H9 (cell line): ENCODE measurements at regions not wholly inside any gene's neighbourhood (a gene's known extent, or its start where the extent isn't known, plus 50 kb on each side); places are given as distances from the start of the nearest gene placed in this dataset.

Experiments
- DNase-seq: peaks from one replicate; pipeline ENCODE4 v3.0.0-alpha.2; 2017
- H2AFZ ChIP-seq: one replicate; pipeline ENCODE4 v1.6.1; 2013; ENCODE audit warnings: mild to moderate bottlenecking, low read length, control low read depth, moderate library complexity
- H2AK5ac ChIP-seq: 2 replicates; pipeline ENCODE4 v1.6.1; 2013; ENCODE audit warnings: low read length, control low read depth, mixed read lengths; ENCODE audit not compliant: insufficient read length
- H2BK120ac ChIP-seq: one replicate; pipeline ENCODE4 v1.6.1; 2013; ENCODE audit warnings: low read depth, mild to moderate bottlenecking, low read length, control low read depth, inconsistent platforms; ENCODE audit not compliant: poor library complexity, severe bottlenecking
- H2BK12ac ChIP-seq: 2 replicates; pipeline ENCODE4 v1.6.1; 2013; ENCODE audit warnings: low read length, control low read depth, mixed read lengths, low read depth; ENCODE audit not compliant: insufficient read length
- H2BK15ac ChIP-seq: 2 replicates; pipeline ENCODE4 v1.6.1; 2013; ENCODE audit warnings: low read depth, low read length, control low read depth
- H2BK20ac ChIP-seq: one replicate; pipeline ENCODE4 v1.6.1; 2013; ENCODE audit warnings: low read depth, mild to moderate bottlenecking, low read length, control low read depth, inconsistent platforms; ENCODE audit not compliant: poor library complexity, severe bottlenecking
- H2BK5ac ChIP-seq: 2 replicates; pipeline ENCODE4 v1.6.1; 2013; ENCODE audit warnings: low read length, control low read depth, mixed read lengths; ENCODE audit not compliant: insufficient read length
- H3K14ac ChIP-seq: 2 replicates; pipeline ENCODE4 v1.6.1; 2013; ENCODE audit warnings: low read length, control low read depth; ENCODE audit not compliant: insufficient read depth
- H3K18ac ChIP-seq: 2 replicates; pipeline ENCODE4 v1.6.1; 2013; ENCODE audit warnings: low read depth, mild to moderate bottlenecking, mixed read lengths, low read length, control low read depth; ENCODE audit not compliant: insufficient read length
- H3K23ac ChIP-seq: 2 replicates; pipeline ENCODE4 v1.6.1; 2013; ENCODE audit warnings: low read length, control low read depth, mixed read lengths, low read depth; ENCODE audit not compliant: insufficient read length
- H3K23me2 ChIP-seq: 2 replicates; pipeline ENCODE4 v1.6.1; 2013; ENCODE audit warnings: low read depth, mild to moderate bottlenecking, mixed read lengths, low read length, control low read depth; ENCODE audit not compliant: insufficient read length, poor library complexity, severe bottlenecking
- H3K27ac ChIP-seq: 2 replicates; pipeline ENCODE4 v1.5.1; 2013; ENCODE audit warnings: low read length, control low read depth, mixed read lengths, low read depth; ENCODE audit not compliant: insufficient read length
- H3K27me3 ChIP-seq: 2 replicates; pipeline ENCODE4 v1.6.1; 2013; ENCODE audit warnings: low read length, control low read depth, inconsistent platforms; ENCODE audit not compliant: insufficient read depth
- H3K4ac ChIP-seq: 2 replicates; pipeline ENCODE4 v1.6.1; 2013; ENCODE audit warnings: low read depth, mild to moderate bottlenecking, control low read depth, inconsistent platforms, low read length, moderate library complexity
- H3K4me1 ChIP-seq: 2 replicates; pipeline ENCODE4 v1.6.1; 2013; ENCODE audit warnings: low read length, control low read depth, inconsistent platforms; ENCODE audit not compliant: insufficient read depth
- H3K4me2 ChIP-seq: 2 replicates; pipeline ENCODE4 v1.6.1; 2013; ENCODE audit warnings: low read length, control low read depth, mixed read lengths; ENCODE audit not compliant: insufficient read length, insufficient read depth
- H3K56ac ChIP-seq: 2 replicates; pipeline ENCODE4 v1.6.1; 2013; ENCODE audit warnings: low read depth, mild to moderate bottlenecking, mixed read lengths, low read length, control low read depth; ENCODE audit not compliant: insufficient read length
- H3K79me1 ChIP-seq: 2 replicates; pipeline ENCODE4 v1.6.1; 2013; ENCODE audit warnings: low read depth, mild to moderate bottlenecking, moderate library complexity, low read length, control low read depth, inconsistent platforms; ENCODE audit not compliant: insufficient read depth, poor library complexity, severe bottlenecking
- H3K79me2 ChIP-seq: 2 replicates; pipeline ENCODE4 v1.6.1; 2013; ENCODE audit warnings: low read length, control low read depth, inconsistent platforms; ENCODE audit not compliant: insufficient read depth
- H3K9ac ChIP-seq: 2 replicates; pipeline ENCODE4 v1.6.1; 2013; ENCODE audit warnings: low read length, control low read depth, mixed read lengths; ENCODE audit not compliant: insufficient read length; ENCODE audit errors: extremely low read depth
- H3K9me3 ChIP-seq: one replicate; pipeline ENCODE4 v1.6.1; 2013; ENCODE audit warnings: low read depth, low read length, inconsistent platforms; ENCODE audit not compliant: control insufficient read depth
- H3T11ph ChIP-seq: one replicate; pipeline ENCODE4 v1.6.1; 2013; ENCODE audit warnings: mild to moderate bottlenecking, low read length, control low read depth, inconsistent platforms
- H4K20me1 ChIP-seq: one replicate; pipeline ENCODE4 v1.6.1; 2013; ENCODE audit not compliant: control insufficient read depth, insufficient read length, insufficient read depth
- H4K5ac ChIP-seq: 2 replicates; pipeline ENCODE4 v1.6.1; 2013; ENCODE audit warnings: low read depth, mild to moderate bottlenecking, mixed read lengths, low read length, control low read depth; ENCODE audit not compliant: insufficient read length
- H4K8ac ChIP-seq: replicated peaks from 2 replicates; pipeline ENCODE4 v1.6.1; 2013; ENCODE audit warnings: low read length, control low read depth, mixed read lengths, low read depth; ENCODE audit not compliant: insufficient read length
- H4K91ac ChIP-seq: 2 replicates; pipeline ENCODE4 v1.6.1; 2013; ENCODE audit warnings: low read depth, mild to moderate bottlenecking, moderate library complexity, mixed read lengths, low read length, control low read depth; ENCODE audit not compliant: insufficient read length
- H3K27ac Mint-ChIP-seq, 3 experiments: 2 replicates in 2 of 3; 3 replicates in 1 of 3; pipeline ENCODE4 v1.8.0; 2020 to 2021; ENCODE audit warnings: mixed read lengths in 3 of 3, mild to moderate bottlenecking in 1 of 3, moderate library complexity in 1 of 3
- H3K27me3 Mint-ChIP-seq: 2 replicates; pipeline ENCODE4 v1.8.0; 2021; ENCODE audit warnings: low read depth, mild to moderate bottlenecking, moderate library complexity, mixed read lengths
- H3K36me3 Mint-ChIP-seq, 3 experiments: 2 replicates in 2 of 3; 3 replicates in 1 of 3; pipeline ENCODE4 v1.8.0; 2020 to 2021; ENCODE audit warnings: low read depth in 3 of 3, mixed read lengths in 3 of 3; ENCODE audit not compliant: insufficient read depth in 1 of 3
- H3K4me1 Mint-ChIP-seq, 2 experiments: 2 replicates each; pipeline ENCODE4 v1.8.0; 2020; ENCODE audit warnings: mixed read lengths in 2 of 2
- H3K4me3 Mint-ChIP-seq, 2 experiments: 2 replicates in 1 of 2; 3 replicates in 1 of 2; pipeline ENCODE4 v1.8.0; 2020 to 2021; ENCODE audit warnings: mild to moderate bottlenecking in 2 of 2, mixed read lengths in 2 of 2, moderate library complexity in 1 of 2
- H3K9me3 Mint-ChIP-seq, 2 experiments: 2 replicates in 1 of 2; 3 replicates in 1 of 2; pipeline ENCODE4 v1.8.0; 2020; ENCODE audit warnings: mild to moderate bottlenecking in 2 of 2, mixed read lengths in 2 of 2, moderate library complexity in 1 of 2
- CTCF ChIP-seq: fragments of 200-600 bp; sonication (generic); conservative IDR thresholded peaks from 3 replicates; pipeline ENCODE4 v1.8.0; 2021; ENCODE audit warnings: antibody characterized with exemption, mild to moderate bottlenecking
- WGBS: extraction: QIAGEN DNeasy Blood & Tissue Kit; methylation state at CpG from one replicate; pipeline ENCODE4 v1.1.7; 2013; ENCODE audit warnings: missing lambda C conversion rate, low lambda C conversion rate, mixed read lengths; ENCODE audit not compliant: insufficient read length; ENCODE audit errors: extremely low coverage; 5-methylcytosine and 5-hydroxymethylcytosine counted together

GRCh38 chr10:60626037-60626436 is 152.2 kb upstream of the CDK1 start:
- TF ChIP-seq CTCF, result no peak
- H3K4me1 ChIP-seq, result no peaks in the 10 kb centered on the region
- no peak overlapping the region for H3K9ac ChIP-seq
- no peaks in the 10 kb centered on the region for H4K20me1 ChIP-seq
- H2AK5ac ChIP-seq, result no peak overlapping the region
- H4K91ac ChIP-seq, result no peak overlapping the region
- peaks cover 0 to 8% of the 10 kb centered on the region in 2 experiments; a peak in 2 of 4 replicates for H3K4me1 Mint-ChIP-seq
- H3K4me3 Mint-ChIP-seq, result no peak overlapping the region
- H3K9me3 Mint-ChIP-seq, result no peaks in the 10 kb centered on the region
- no CpG with 5 or more reads among the region's 1 CpG for WGBS
- H2BK15ac ChIP-seq, result no peak overlapping the region
- DNase-seq, result no peak
- H3K27me3 Mint-ChIP-seq, result no peaks in the 10 kb centered on the region
- H3K4ac ChIP-seq, result no peak overlapping the region
- no peaks in the 10 kb centered on the region for H3K9me3 ChIP-seq
- no peak overlapping the region for H4K5ac ChIP-seq
- no peak overlapping the region for H2BK120ac ChIP-seq
- no peak overlapping the region for H3K27ac Mint-ChIP-seq
- no peak overlapping the region for H3K56ac ChIP-seq
- no peak overlapping the region for H4K8ac ChIP-seq
- H3T11ph ChIP-seq, result no peak overlapping the region
- no peak overlapping the region for H3K14ac ChIP-seq
- H3K79me1 ChIP-seq, result no peaks in the 10 kb centered on the region
- H3K23me2 ChIP-seq, result no peaks in the 10 kb centered on the region
- no peaks in the 10 kb centered on the region for H3K36me3 Mint-ChIP-seq
- no peak overlapping the region for H2AFZ ChIP-seq
- H3K79me2 ChIP-seq, result no peaks in the 10 kb centered on the region
- no peak overlapping the region for H3K27ac ChIP-seq
- H2BK20ac ChIP-seq, result no peak overlapping the region
- H3K23ac ChIP-seq, result no peak overlapping the region
- H3K18ac ChIP-seq, result no peak overlapping the region
- H3K27me3 ChIP-seq, result no peaks in the 10 kb centered on the region
- no peak overlapping the region for H2BK5ac ChIP-seq
- no peak overlapping the region for H2BK12ac ChIP-seq
- no peak overlapping the region for H3K4me2 ChIP-seq
